MM.1S (cell line): ENCODE measurements at regions not wholly inside any gene's neighbourhood (a gene's known extent, or its start where the extent isn't known, plus 50 kb on each side); places are given as distances from the start of the nearest gene placed in this dataset.

Experiments used
- DNase-seq: peaks from one replicate; pipeline ENCODE4 v3.0.0-alpha.2; 2015
- H2AFZ ChIP-seq: fragments of 300-600 bp; sonication (generic); 2 replicates; pipeline ENCODE4 v1.6.0; 2016; ENCODE audit warnings: antibody characterized with exemption, low read length
- H3F3A ChIP-seq: fragments of 300-600 bp; sonication (generic); 2 replicates; pipeline ENCODE4 v1.6.1; 2016; ENCODE audit warnings: mild to moderate bottlenecking, antibody characterized with exemption, low read length, moderate library complexity, mixed read lengths; ENCODE audit not compliant: insufficient read depth
- H3K27ac ChIP-seq: fragments of 300-600 bp; sonication (generic); 2 replicates; pipeline ENCODE4 v1.5.1; 2016; ENCODE audit warnings: mild to moderate bottlenecking, low read length
- H3K27me3 ChIP-seq: fragments of 300-600 bp; sonication (generic); replicated peaks from 2 replicates; pipeline ENCODE4 v1.6.0; 2016; ENCODE audit warnings: low read length; ENCODE audit not compliant: insufficient read depth
- H3K36me3 ChIP-seq: fragments of 300-600 bp; sonication (generic); replicated peaks from 2 replicates; pipeline ENCODE4 v1.6.1; 2016; ENCODE audit warnings: mild to moderate bottlenecking, low read length, mixed read lengths; ENCODE audit not compliant: insufficient read depth
- H3K4me1 ChIP-seq: fragments of 300-600 bp; sonication (generic); 2 replicates; pipeline ENCODE4 v1.6.1; 2016; ENCODE audit warnings: low read length, mixed read lengths
- H3K4me2 ChIP-seq: fragments of 300-600 bp; sonication (generic); 2 replicates; pipeline ENCODE4 v1.6.0; 2016; ENCODE audit warnings: low read depth, low read length
- H3K4me3 ChIP-seq: fragments of 300-600 bp; sonication (generic); 2 replicates; pipeline ENCODE4 v1.5.1; 2016; ENCODE audit warnings: low read length, mixed read lengths
- H3K79me2 ChIP-seq: fragments of 300-600 bp; sonication (generic); 2 replicates; pipeline ENCODE4 v1.6.1; 2016; ENCODE audit warnings: mixed run types, low read length, mixed read lengths
- H3K9ac ChIP-seq: fragments of 300-600 bp; sonication (generic); 2 replicates; pipeline ENCODE4 v1.6.1; 2016; ENCODE audit warnings: low read length, mixed read lengths
- H3K9me2 ChIP-seq: fragments of 300-600 bp; sonication (generic); replicated peaks from 2 replicates; pipeline ENCODE4 v1.6.1; 2016; ENCODE audit warnings: mild to moderate bottlenecking, low read length, mixed read lengths; ENCODE audit not compliant: insufficient read depth
- H3K9me3 ChIP-seq: fragments of 300-600 bp; sonication (generic); replicated peaks from 2 replicates; pipeline ENCODE4 v1.6.1; 2016; ENCODE audit warnings: mild to moderate bottlenecking, low read length, mixed read lengths; ENCODE audit not compliant: insufficient read depth
- H4K20me1 ChIP-seq: fragments of 300-600 bp; sonication (generic); 2 replicates; pipeline ENCODE4 v1.6.1; 2016; ENCODE audit warnings: mild to moderate bottlenecking, low read length, moderate library complexity, mixed read lengths; ENCODE audit not compliant: insufficient read depth
- EZH2 ChIP-seq: fragments of 300-600 bp; sonication (generic); optimal IDR thresholded peaks from 2 replicates; pipeline ENCODE3; 2017; ENCODE audit warnings: low read depth, mild to moderate bottlenecking, antibody characterized with exemption, low read length, mixed read lengths
- EZH2phosphoT487 ChIP-seq: fragments of 300-600 bp; sonication (generic); IDR thresholded peaks from 2 replicates; pipeline ENCODE4 v1.6.1; 2018; ENCODE audit warnings: antibody characterized with exemption, low read length
- TF ChIP-seq, protein P1 (sequence below): fragments of 300-600 bp; sonication (generic); IDR thresholded peaks from 2 replicates; pipeline ENCODE4 v1.5.1; 2016; ENCODE audit warnings: antibody characterized with exemption, low read length, mixed read lengths

DNA sequence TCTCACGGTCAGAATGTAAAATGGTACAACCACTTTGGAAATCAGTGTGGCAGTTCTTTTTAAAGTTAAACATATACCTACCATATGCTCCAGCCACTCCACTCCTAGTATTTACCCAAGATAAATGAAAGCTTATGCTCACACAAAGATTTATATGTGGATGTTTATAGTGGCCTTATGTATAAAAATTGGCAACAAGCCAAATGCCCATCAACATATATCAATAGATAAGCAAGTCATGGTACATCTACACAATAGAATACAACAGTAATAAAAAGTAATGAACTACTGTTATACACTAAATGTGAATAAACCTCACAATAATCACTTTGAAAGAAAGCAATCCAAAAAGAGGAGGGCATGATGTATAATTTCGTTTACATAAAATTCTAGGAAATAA is 153.5 kb upstream of the LMCD1 start:
- H3K9me2 ChIP-seq, result no peaks in the 10 kb centered on the region
- H3K4me2 ChIP-seq, result no peak overlapping the region
- no peaks in the 10 kb centered on the region for H3F3A ChIP-seq
- no peaks in the 10 kb centered on the region for H3K79me2 ChIP-seq
- H3K9ac ChIP-seq, result no peak overlapping the region
- H3K27me3 ChIP-seq, result no peaks in the 10 kb centered on the region
- no peaks in the 10 kb centered on the region for H3K36me3 ChIP-seq
- no peaks in the 10 kb centered on the region for H4K20me1 ChIP-seq
- no peak overlapping the region for H3K4me3 ChIP-seq
- no peaks in the 10 kb centered on the region for H3K4me1 ChIP-seq
- no peak for DNase-seq
- no peaks in the 10 kb centered on the region for H3K9me3 ChIP-seq
- no peak overlapping the region for H3K27ac ChIP-seq
- TF ChIP-seq EZH2phosphoT487, result no peak
- TF ChIP-seq EZH2, result no peak
- TF ChIP-seq, protein P1, sequence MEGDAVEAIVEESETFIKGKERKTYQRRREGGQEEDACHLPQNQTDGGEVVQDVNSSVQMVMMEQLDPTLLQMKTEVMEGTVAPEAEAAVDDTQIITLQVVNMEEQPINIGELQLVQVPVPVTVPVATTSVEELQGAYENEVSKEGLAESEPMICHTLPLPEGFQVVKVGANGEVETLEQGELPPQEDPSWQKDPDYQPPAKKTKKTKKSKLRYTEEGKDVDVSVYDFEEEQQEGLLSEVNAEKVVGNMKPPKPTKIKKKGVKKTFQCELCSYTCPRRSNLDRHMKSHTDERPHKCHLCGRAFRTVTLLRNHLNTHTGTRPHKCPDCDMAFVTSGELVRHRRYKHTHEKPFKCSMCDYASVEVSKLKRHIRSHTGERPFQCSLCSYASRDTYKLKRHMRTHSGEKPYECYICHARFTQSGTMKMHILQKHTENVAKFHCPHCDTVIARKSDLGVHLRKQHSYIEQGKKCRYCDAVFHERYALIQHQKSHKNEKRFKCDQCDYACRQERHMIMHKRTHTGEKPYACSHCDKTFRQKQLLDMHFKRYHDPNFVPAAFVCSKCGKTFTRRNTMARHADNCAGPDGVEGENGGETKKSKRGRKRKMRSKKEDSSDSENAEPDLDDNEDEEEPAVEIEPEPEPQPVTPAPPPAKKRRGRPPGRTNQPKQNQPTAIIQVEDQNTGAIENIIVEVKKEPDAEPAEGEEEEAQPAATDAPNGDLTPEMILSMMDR, result no peak
- no peak overlapping the region for H2AFZ ChIP-seq

DNA sequence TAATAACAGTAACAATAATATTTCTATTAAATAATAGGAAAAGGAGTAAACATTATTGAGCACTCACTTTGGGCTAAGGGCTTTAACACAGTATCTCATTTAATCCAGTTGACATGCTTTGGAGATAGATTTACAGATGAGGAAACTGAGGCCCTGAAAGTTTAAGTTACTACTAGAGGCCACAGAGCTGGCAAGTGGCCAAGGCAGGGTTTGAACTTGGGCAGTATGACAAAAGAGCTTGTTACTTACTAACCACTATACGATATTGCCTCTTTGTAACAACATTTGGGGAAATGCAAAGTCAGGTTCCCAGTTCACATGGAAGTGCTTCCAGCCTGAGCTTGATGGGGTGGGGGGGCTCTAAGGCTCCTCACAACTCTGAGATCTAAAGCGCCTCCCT is 149.1 kb upstream of the LMCD1 start:
- no peak for DNase-seq
- Histone ChIP-seq H3K36me3 (no peaks in the 10 kb centered on the region), H3K4me2 (no peak overlapping the region), H3K27ac (no peak overlapping the region), H3K4me3 (no peak overlapping the region), H4K20me1 (no peaks in the 10 kb centered on the region), H3K9ac (no peak overlapping the region), H3K27me3 (no peaks in the 10 kb centered on the region), H3K4me1 (0 out of 2 replicates have a peak, but pooled peaks cover 4% of the 10 kb centered on the region), H3K9me3 (no peaks in the 10 kb centered on the region), H3K79me2 (no peaks in the 10 kb centered on the region), H3K9me2 (no peaks in the 10 kb centered on the region), H3F3A (no peaks in the 10 kb centered on the region), H2AFZ (no peak overlapping the region)
- TF ChIP-seq EZH2phosphoT487 (no peak), EZH2 (no peak)
- TF ChIP-seq, protein P1, result no peak

DNA sequence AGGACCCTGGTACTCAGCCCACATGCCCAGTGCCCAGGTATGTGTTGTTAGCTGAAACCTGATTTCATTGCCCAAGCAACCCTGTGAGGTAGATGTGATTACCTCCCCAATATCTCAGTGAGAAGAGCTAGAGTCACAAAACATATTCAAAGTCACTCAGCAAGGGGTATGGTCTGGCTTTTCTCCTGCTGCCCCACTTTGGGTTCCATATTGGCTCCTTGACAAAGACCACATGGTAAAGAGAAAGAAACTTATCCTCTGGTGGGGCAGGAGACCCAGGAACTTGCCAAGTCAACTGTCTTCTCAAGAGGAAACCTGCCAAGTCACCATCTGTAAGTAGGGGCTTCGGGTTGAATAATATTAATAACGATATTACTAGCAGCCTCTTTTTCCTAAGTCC is 148.3 kb upstream of the LMCD1 start:
- H3K4me2 ChIP-seq, result no peak overlapping the region
- no peaks in the 10 kb centered on the region for H4K20me1 ChIP-seq
- H3K36me3 ChIP-seq, result no peaks in the 10 kb centered on the region
- no peaks in the 10 kb centered on the region for H3K27me3 ChIP-seq
- no peak overlapping the region for H3K27ac ChIP-seq
- H3F3A ChIP-seq, result no peaks in the 10 kb centered on the region
- H3K9ac ChIP-seq, result no peak overlapping the region
- H3K4me3 ChIP-seq, result no peak overlapping the region
- no peaks in the 10 kb centered on the region for H3K79me2 ChIP-seq
- no peak overlapping the region for H2AFZ ChIP-seq
- DNase-seq, result no peak
- H3K9me3 ChIP-seq, result no peaks in the 10 kb centered on the region
- TF ChIP-seq EZH2phosphoT487 (no peak), EZH2 (no peak)
- TF ChIP-seq, protein P1, result no peak
- no peaks in the 10 kb centered on the region for H3K9me2 ChIP-seq
- 0 out of 2 replicates have a peak, but pooled peaks cover 4% of the 10 kb centered on the region for H3K4me1 ChIP-seq
